Fibroblast of lung (primary cell): ENCODE measurements at regions not wholly inside any gene's neighbourhood (a gene's known extent, or its start where the extent isn't known, plus 50 kb on each side); places are given as distances from the start of the nearest gene placed in this dataset.

Experiments used
- DNase-seq, 2 donors: peaks; one replicate each; pipeline versions ENCODE4 v3.0.0 to v3.0.0-alpha.2; 2010; ENCODE audit warnings: low read depth in 2 of 2
- H2AFZ ChIP-seq: 2 replicates; pipeline ENCODE4 v1.5.1; 2012; ENCODE audit warnings: low read length, control low read depth, inconsistent platforms
- H3K27ac ChIP-seq: 2 replicates; pipeline ENCODE4 v1.5.1; 2011; ENCODE audit warnings: low read length, control low read depth; ENCODE audit not compliant: insufficient read depth
- H3K27me3 ChIP-seq: 2 replicates; pipeline ENCODE4 v1.5.1; 2011; ENCODE audit warnings: mild to moderate bottlenecking, low read length; ENCODE audit not compliant: control insufficient read depth, insufficient read depth
- H3K36me3 ChIP-seq: 2 replicates; pipeline ENCODE4 v1.5.1; 2011; ENCODE audit warnings: low read length; ENCODE audit not compliant: control insufficient read depth, insufficient read depth
- H3K4me1 ChIP-seq: 2 replicates; pipeline ENCODE4 v1.5.1; 2011; ENCODE audit warnings: low read length; ENCODE audit not compliant: control insufficient read depth, insufficient read depth; ENCODE audit errors: extremely low read depth
- H3K4me2 ChIP-seq: 2 replicates; pipeline ENCODE4 v1.5.1; 2011; ENCODE audit warnings: low read length, control low read depth; ENCODE audit not compliant: insufficient read depth; ENCODE audit errors: extremely low read depth
- H3K4me3 ChIP-seq, 4 experiments: fragments of 200-600 bp in 1 of 4; sonication (generic) in 1 of 4; replicated peaks in 1 of 4; 2 replicates each; pipeline ENCODE4 v1.5.1; 2011 to 2016; ENCODE audit warnings: low read length in 4 of 4, low read depth in 3 of 4, mild to moderate bottlenecking in 3 of 4, control low read depth in 2 of 4, inconsistent platforms in 1 of 4, mixed read lengths in 1 of 4; ENCODE audit not compliant: insufficient read depth in 1 of 4; ENCODE audit errors: control extremely low read depth in 1 of 4
- H3K79me2 ChIP-seq: 2 replicates; pipeline ENCODE4 v1.5.1; 2012; ENCODE audit warnings: mild to moderate bottlenecking, low read length, inconsistent platforms; ENCODE audit not compliant: control insufficient read depth, insufficient read depth
- H3K9ac ChIP-seq: 2 replicates; pipeline ENCODE4 v1.5.1; 2011; ENCODE audit warnings: mild to moderate bottlenecking, low read length, control low read depth; ENCODE audit not compliant: insufficient read depth
- H3K9me3 ChIP-seq: 2 replicates; pipeline ENCODE4 v1.5.1; 2012; ENCODE audit warnings: low read depth, low read length; ENCODE audit not compliant: control insufficient read depth, insufficient read depth
- H4K20me1 ChIP-seq: 2 replicates; pipeline ENCODE4 v1.5.1; 2011; ENCODE audit warnings: low read length; ENCODE audit not compliant: control insufficient read depth, insufficient read depth; ENCODE audit errors: extremely low read depth
- EZH2 ChIP-seq: IDR thresholded peaks from 2 replicates; pipeline ENCODE4 v1.5.1; 2012; ENCODE audit warnings: low read length, control low read depth, mild to moderate bottlenecking; ENCODE audit errors: missing control alignments
- TF ChIP-seq, protein P1 (sequence below), 2 donors: IDR thresholded peaks in 1 of 2; conservative IDR thresholded peaks in 1 of 2; 1 replicate in 1 of 2; 2 replicates in 1 of 2; pipeline ENCODE4 v1.5.1; 2011 to 2012; ENCODE audit warnings: low read length in 2 of 2, control low read depth in 1 of 2, inconsistent platforms in 1 of 2, low read depth in 1 of 2, mild to moderate bottlenecking in 1 of 2

DNA sequence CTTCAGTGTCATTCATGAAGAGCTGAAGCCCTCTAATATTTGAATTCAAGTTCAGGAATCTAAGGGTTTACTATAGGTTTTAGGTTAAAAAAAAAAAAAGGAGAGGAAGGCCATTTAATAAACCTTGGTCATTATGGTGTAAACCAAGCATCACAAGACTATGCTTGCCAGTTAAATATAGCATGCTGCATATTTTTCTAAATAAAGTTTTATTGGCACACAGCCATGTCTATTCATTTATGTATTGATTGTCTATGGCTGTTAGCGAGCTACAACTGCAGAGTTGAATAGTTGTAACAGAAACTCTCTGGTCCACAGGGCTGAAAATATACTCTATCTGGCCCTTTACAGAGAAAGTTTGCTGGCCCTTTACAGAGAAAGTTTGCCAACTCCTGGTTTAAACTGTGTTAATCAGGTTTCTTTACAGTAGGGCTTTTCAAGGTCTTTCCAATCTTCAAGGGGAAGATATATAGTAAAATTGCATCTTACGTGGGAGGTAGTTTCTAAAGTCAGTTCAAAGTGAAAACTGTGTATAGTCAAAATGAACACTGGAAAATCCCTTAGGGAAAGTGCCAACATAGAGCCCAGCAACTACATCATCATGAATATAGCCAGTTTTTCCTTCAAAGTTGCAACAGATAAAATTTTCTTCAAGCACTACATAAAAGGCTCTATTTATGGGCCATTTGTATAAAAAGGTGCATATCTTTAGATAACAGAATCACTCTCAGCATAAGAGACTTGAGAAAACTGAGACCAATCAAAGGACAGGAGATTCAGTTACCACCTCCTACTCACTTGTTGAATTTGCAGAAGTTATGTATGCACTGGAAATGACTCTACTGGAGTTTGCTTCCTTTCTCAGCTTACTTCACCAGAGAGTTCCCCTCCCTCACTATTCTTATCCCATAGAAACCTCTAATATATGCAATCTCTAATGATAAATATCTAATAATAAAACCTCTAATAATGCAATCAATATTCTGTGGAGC is 49.7 kb upstream of the FRMD4B start:
- Histone ChIP-seq H3K4me1 (peaks cover 3% of the 10 kb centered on the region), H3K9ac (no peak overlapping the region), H3K27ac (no peak overlapping the region), H3K27me3 (no peaks in the 10 kb centered on the region), H3K9me3 (no peaks in the 10 kb centered on the region), H3K4me3 (no peak overlapping the region), H3K4me2 (no peak overlapping the region), H3K36me3 (no peaks in the 10 kb centered on the region), H4K20me1 (no peaks in the 10 kb centered on the region), H2AFZ (no peak overlapping the region), H3K79me2 (no peaks in the 10 kb centered on the region)
- TF ChIP-seq EZH2 = no peak
- TF ChIP-seq, protein P1, sequence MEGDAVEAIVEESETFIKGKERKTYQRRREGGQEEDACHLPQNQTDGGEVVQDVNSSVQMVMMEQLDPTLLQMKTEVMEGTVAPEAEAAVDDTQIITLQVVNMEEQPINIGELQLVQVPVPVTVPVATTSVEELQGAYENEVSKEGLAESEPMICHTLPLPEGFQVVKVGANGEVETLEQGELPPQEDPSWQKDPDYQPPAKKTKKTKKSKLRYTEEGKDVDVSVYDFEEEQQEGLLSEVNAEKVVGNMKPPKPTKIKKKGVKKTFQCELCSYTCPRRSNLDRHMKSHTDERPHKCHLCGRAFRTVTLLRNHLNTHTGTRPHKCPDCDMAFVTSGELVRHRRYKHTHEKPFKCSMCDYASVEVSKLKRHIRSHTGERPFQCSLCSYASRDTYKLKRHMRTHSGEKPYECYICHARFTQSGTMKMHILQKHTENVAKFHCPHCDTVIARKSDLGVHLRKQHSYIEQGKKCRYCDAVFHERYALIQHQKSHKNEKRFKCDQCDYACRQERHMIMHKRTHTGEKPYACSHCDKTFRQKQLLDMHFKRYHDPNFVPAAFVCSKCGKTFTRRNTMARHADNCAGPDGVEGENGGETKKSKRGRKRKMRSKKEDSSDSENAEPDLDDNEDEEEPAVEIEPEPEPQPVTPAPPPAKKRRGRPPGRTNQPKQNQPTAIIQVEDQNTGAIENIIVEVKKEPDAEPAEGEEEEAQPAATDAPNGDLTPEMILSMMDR (conservative IDR thresholded peaks at IDR 0.05 in 1 of 2, IDR thresholded peaks at IDR 0.05 in 1 of 2; ENCODE audit: low read depth in 1 of 2, low read length in 2 of 2) = no peak
- no peak for DNase-seq
